CD4-positive, CD25-positive, alpha-beta regulatory T cell (primary cell): ENCODE measurements at regions not wholly inside any gene's neighbourhood (a gene's known extent, or its start where the extent isn't known, plus 50 kb on each side); places are given as distances from the start of the nearest gene placed in this dataset.

ENCODE experiments used
- ATAC-seq, 2 donors: fragments of 150-1000 bp; cut with Tn5 transposase; one replicate each; pipeline ENCODE4 v1.10.0; 2021; ENCODE audit warnings: low read depth in 2 of 2, moderate number of reproducible peaks in 2 of 2, moderate library complexity in 1 of 2
- DNase-seq, 3 donors: peaks; one replicate each; pipeline versions ENCODE4 v3.0.0 to v3.0.0-alpha.2; 2012 to 2022; ENCODE audit warnings: mixed read lengths in 1 of 3
- H3K27ac ChIP-seq: one replicate; pipeline ENCODE4 v1.7.0; 2013; ENCODE audit warnings: mild to moderate bottlenecking, low read length; ENCODE audit not compliant: insufficient read depth, poor library complexity, severe bottlenecking
- H3K27me3 ChIP-seq: one replicate; pipeline ENCODE4 v1.7.0; 2013; ENCODE audit warnings: low read length; ENCODE audit not compliant: control insufficient read depth, insufficient read depth
- H3K36me3 ChIP-seq: one replicate; pipeline ENCODE4 v1.7.0; 2013; ENCODE audit warnings: mild to moderate bottlenecking, low read length, moderate library complexity; ENCODE audit not compliant: control insufficient read depth, insufficient read depth
- H3K4me1 ChIP-seq: 2 replicates; pipeline ENCODE4 v1.7.0; 2013; ENCODE audit warnings: mild to moderate bottlenecking, low read length; ENCODE audit not compliant: insufficient read depth, control insufficient read depth, poor library complexity, severe bottlenecking
- H3K4me3 ChIP-seq: one replicate; pipeline ENCODE4 v1.7.0; 2013; ENCODE audit warnings: low read depth, mild to moderate bottlenecking, low read length, moderate library complexity
- H3K9me3 ChIP-seq, 2 experiments: 1 replicate in 1 of 2; 2 replicates in 1 of 2; pipeline ENCODE4 v1.7.0; 2013; ENCODE audit warnings: low read length in 2 of 2, mild to moderate bottlenecking in 1 of 2, moderate library complexity in 1 of 2; ENCODE audit not compliant: control insufficient read depth in 2 of 2
- H3K27ac Mint-ChIP-seq, 3 donors: one replicate each; pipeline ENCODE4 v1.8.0; 2020 to 2022; ENCODE audit warnings: mild to moderate bottlenecking in 3 of 3, mixed read lengths in 3 of 3, moderate library complexity in 2 of 3
- H3K27me3 Mint-ChIP-seq: one replicate; pipeline ENCODE4 v1.8.0; 2022; ENCODE audit warnings: mild to moderate bottlenecking, mixed read lengths
- H3K36me3 Mint-ChIP-seq: one replicate; pipeline ENCODE4 v1.8.0; 2020; ENCODE audit warnings: mixed read lengths
- H3K4me1 Mint-ChIP-seq, 4 donors: one replicate each; pipeline ENCODE4 v1.8.0; 2020 to 2022; ENCODE audit warnings: mixed read lengths in 4 of 4, mild to moderate bottlenecking in 1 of 4
- H3K4me3 Mint-ChIP-seq, 4 donors: one replicate each; pipeline ENCODE4 v1.8.0; 2020 to 2022; ENCODE audit warnings: mild to moderate bottlenecking in 4 of 4, mixed read lengths in 4 of 4, moderate library complexity in 3 of 4
- H3K9me3 Mint-ChIP-seq, 7 donors: one replicate each; pipeline ENCODE4 v1.8.0; 2020 to 2022; ENCODE audit warnings: mixed read lengths in 7 of 7, mild to moderate bottlenecking in 3 of 7, moderate library complexity in 2 of 7

- no peak overlapping the region for H3K27ac Mint-ChIP-seq
- no peaks in the 10 kb centered on the region for H3K36me3 Mint-ChIP-seq
- Histone ChIP-seq H3K4me1 (no peaks in the 10 kb centered on the region), H3K27me3 (no peaks in the 10 kb centered on the region), H3K4me3 (no peak overlapping the region), H3K36me3 (no peaks in the 10 kb centered on the region), H3K9me3 (no peaks in the 10 kb centered on the region), H3K27ac (no peak overlapping the region)
- H3K4me1 Mint-ChIP-seq: no peaks in the 10 kb centered on the region
- peaks cover 5% of the 10 kb centered on the region for H3K27me3 Mint-ChIP-seq
- DNase-seq (no peak), ATAC-seq (no peak)
- no peak overlapping the region for H3K4me3 Mint-ChIP-seq
- H3K9me3 Mint-ChIP-seq: peaks cover 0 to 3% (median 0%) of the 10 kb centered on the region in 7 donors
These were observed 53.1 kb upstream of the BEND4 start for GRCh38 chr4:42205541-42205940.

GRCh38 chr4:42216664-42217063 is 64.2 kb upstream of the BEND4 start:
- H3K4me1 ChIP-seq: no peaks in the 10 kb centered on the region
- Mint-ChIP-seq H3K4me1 (no peaks in the 10 kb centered on the region), H3K4me3 (no peak overlapping the region), H3K36me3 (no peaks in the 10 kb centered on the region), H3K27ac (no peak overlapping the region), H3K27me3 (no peaks in the 10 kb centered on the region), H3K9me3 (peaks cover 0 to 2% (median 0%) of the 10 kb centered on the region in 7 donors)
- H3K36me3 ChIP-seq: no peaks in the 10 kb centered on the region
- no peak overlapping the region for H3K27ac ChIP-seq
- no peak overlapping the region for H3K4me3 ChIP-seq
- H3K27me3 ChIP-seq: no peaks in the 10 kb centered on the region
- no peak for DNase-seq
- no peaks in the 10 kb centered on the region for H3K9me3 ChIP-seq
- no peak for ATAC-seq

- no peak for DNase-seq
- no peaks in the 10 kb centered on the region for H3K4me1 Mint-ChIP-seq
- Histone ChIP-seq H3K4me1 (no peaks in the 10 kb centered on the region), H3K4me3 (no peak overlapping the region), H3K27ac (no peak overlapping the region), H3K9me3 (no peaks in the 10 kb centered on the region), H3K36me3 (no peaks in the 10 kb centered on the region), H3K27me3 (no peaks in the 10 kb centered on the region)
- no peaks in the 10 kb centered on the region for H3K36me3 Mint-ChIP-seq
- H3K9me3 Mint-ChIP-seq: peaks cover 0 to 3% (median 0%) of the 10 kb centered on the region in 7 donors
- ATAC-seq: no peak
- H3K4me3 Mint-ChIP-seq: no peak overlapping the region
- H3K27ac Mint-ChIP-seq: no peak overlapping the region
- no peaks in the 10 kb centered on the region for H3K27me3 Mint-ChIP-seq
These were observed 72.8 kb upstream of the BEND4 start for GRCh38 chr4:42225286-42225685.

- Mint-ChIP-seq H3K9me3 (peaks cover 0 to 2% (median 0%) of the 10 kb centered on the region in 7 donors), H3K27me3 (no peaks in the 10 kb centered on the region), H3K36me3 (no peaks in the 10 kb centered on the region), H3K27ac (no peak overlapping the region), H3K4me3 (no peak overlapping the region), H3K4me1 (no peaks in the 10 kb centered on the region)
- no peaks in the 10 kb centered on the region for H3K9me3 ChIP-seq
- no peak for DNase-seq
- H3K36me3 ChIP-seq: no peaks in the 10 kb centered on the region
- H3K27ac ChIP-seq: no peak overlapping the region
- no peak for ATAC-seq
- no peaks in the 10 kb centered on the region for H3K27me3 ChIP-seq
- H3K4me3 ChIP-seq: no peak overlapping the region
- no peaks in the 10 kb centered on the region for H3K4me1 ChIP-seq
These were observed 82.4 kb upstream of the BEND4 start for GRCh38 chr4:42234817-42235216.

GRCh38 chr4:42235304-42236021 is 83.0 kb upstream of the BEND4 start:
- Mint-ChIP-seq H3K27ac (no peak overlapping the region), H3K9me3 (peaks cover 0 to 2% (median 0%) of the 10 kb centered on the region in 7 donors), H3K4me1 (no peaks in the 10 kb centered on the region), H3K27me3 (no peaks in the 10 kb centered on the region), H3K4me3 (no peak overlapping the region), H3K36me3 (no peaks in the 10 kb centered on the region)
- H3K27ac ChIP-seq: no peak overlapping the region
- no peak overlapping the region for H3K4me3 ChIP-seq
- no peaks in the 10 kb centered on the region for H3K4me1 ChIP-seq
- no peaks in the 10 kb centered on the region for H3K27me3 ChIP-seq
- DNase-seq (no peak), ATAC-seq (no peak)
- H3K36me3 ChIP-seq: no peaks in the 10 kb centered on the region
- H3K9me3 ChIP-seq: no peaks in the 10 kb centered on the region

GRCh38 chr4:42237010-42237409 is 84.6 kb upstream of the BEND4 start:
- Mint-ChIP-seq H3K9me3 (peaks cover 0 to 2% (median 0%) of the 10 kb centered on the region in 7 donors), H3K36me3 (no peaks in the 10 kb centered on the region)

GRCh38 chr4:42237451-42237850 is 85.0 kb upstream of the BEND4 start:
- no peak for ATAC-seq
- no peak for DNase-seq
- Histone ChIP-seq H3K27ac (no peak overlapping the region), H3K27me3 (no peaks in the 10 kb centered on the region), H3K4me1 (no peaks in the 10 kb centered on the region), H3K4me3 (no peak overlapping the region), H3K9me3 (no peaks in the 10 kb centered on the region), H3K36me3 (no peaks in the 10 kb centered on the region)
- Mint-ChIP-seq H3K36me3 (no peaks in the 10 kb centered on the region), H3K4me1 (no peaks in the 10 kb centered on the region), H3K27ac (no peak overlapping the region), H3K4me3 (no peak overlapping the region), H3K27me3 (no peaks in the 10 kb centered on the region), H3K9me3 (peaks cover 0 to 2% (median 0%) of the 10 kb centered on the region in 7 donors)

More at GRCh38 chr4:42237010-42237409, 84.6 kb upstream of the BEND4 start:
- Mint-ChIP-seq H3K4me1 (no peaks in the 10 kb centered on the region), H3K4me3 (no peak overlapping the region), H3K27me3 (no peaks in the 10 kb centered on the region), H3K27ac (no peak overlapping the region)
- DNase-seq: no peak
- Histone ChIP-seq H3K27ac (no peak overlapping the region), H3K9me3 (no peaks in the 10 kb centered on the region), H3K27me3 (no peaks in the 10 kb centered on the region), H3K4me1 (no peaks in the 10 kb centered on the region), H3K36me3 (no peaks in the 10 kb centered on the region), H3K4me3 (no peak overlapping the region)
- ATAC-seq: no peak

GRCh38 chr4:42248972-42249371 is 96.5 kb upstream of the BEND4 start:
- Mint-ChIP-seq H3K9me3 (peaks cover 0 to 4% (median 0%) of the 10 kb centered on the region in 7 donors), H3K36me3 (no peaks in the 10 kb centered on the region), H3K4me1 (no peaks in the 10 kb centered on the region), H3K27me3 (peaks cover 19% of the 10 kb centered on the region), H3K4me3 (no peak overlapping the region), H3K27ac (no peak overlapping the region)
- H3K4me3 ChIP-seq: no peak overlapping the region
- H3K27ac ChIP-seq: no peak overlapping the region
- H3K4me1 ChIP-seq: no peaks in the 10 kb centered on the region
- DNase-seq (no peak), ATAC-seq (no peak)
- H3K27me3 ChIP-seq: no peaks in the 10 kb centered on the region
- H3K36me3 ChIP-seq: no peaks in the 10 kb centered on the region
- H3K9me3 ChIP-seq: no peaks in the 10 kb centered on the region
